Neural progenitor cell (in vitro differentiated cells): ENCODE measurements at regions not wholly inside any gene's neighbourhood (a gene's known extent, or its start where the extent isn't known, plus 50 kb on each side); places are given as distances from the start of the nearest gene placed in this dataset.

Experiments used
- CTCF ChIP-seq: fragments of 200-600 bp; sonication (generic); IDR thresholded peaks from 2 replicates; pipeline ENCODE4 v1.5.1; 2017; ENCODE audit warnings: antibody characterized with exemption, mild to moderate bottlenecking
- EZH2 ChIP-seq: fragments of 200-600 bp; sonication (generic); IDR thresholded peaks from 2 replicates; pipeline ENCODE4 v1.6.1; 2017; ENCODE audit warnings: antibody characterized with exemption, mild to moderate bottlenecking, moderate library complexity
- EZH2phosphoT487 ChIP-seq: fragments of 200-600 bp; sonication (generic); IDR thresholded peaks from 2 replicates; pipeline ENCODE4 v1.6.1; 2017; ENCODE audit warnings: antibody characterized with exemption

DNA sequence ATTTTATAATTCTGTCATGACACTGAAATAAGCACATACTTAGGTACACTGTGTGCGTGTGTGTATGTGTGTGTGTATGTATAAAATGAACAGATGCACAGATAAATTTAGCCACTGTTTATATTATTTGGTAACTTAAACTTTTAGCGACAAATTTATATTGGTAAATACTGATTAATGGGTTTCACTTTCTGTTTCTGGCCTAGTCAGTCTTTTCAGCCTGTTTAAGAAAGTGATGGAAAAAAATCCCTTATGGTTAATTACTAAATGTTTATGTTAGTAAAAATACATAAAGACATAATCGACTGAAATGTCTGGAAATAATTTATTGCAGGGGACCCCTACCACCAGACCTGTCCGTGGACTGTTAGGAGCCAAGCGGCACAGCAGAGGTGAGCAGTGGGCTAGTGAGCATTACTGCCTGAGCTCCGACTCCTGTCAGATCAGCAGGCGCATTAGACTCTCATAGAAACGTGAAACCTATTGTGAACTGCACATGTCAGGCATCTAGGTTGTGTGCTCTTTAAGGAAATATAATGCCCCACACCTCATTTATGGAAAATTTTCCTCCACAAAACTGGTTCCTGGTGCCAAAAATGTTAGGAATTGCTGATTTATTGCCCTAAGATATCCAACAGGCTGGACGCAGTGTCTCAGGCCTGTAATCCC lies 717.4 kb downstream of the SI start:
- no peak for TF ChIP-seq CTCF
- no peak for TF ChIP-seq EZH2
- no peak for TF ChIP-seq EZH2phosphoT487
